ENCODE measurements at regions not wholly inside any gene's neighbourhood (a gene's known extent, or its start where the extent isn't known, plus 50 kb on each side); places are given as distances from the start of the nearest gene placed in this dataset.

DNA sequence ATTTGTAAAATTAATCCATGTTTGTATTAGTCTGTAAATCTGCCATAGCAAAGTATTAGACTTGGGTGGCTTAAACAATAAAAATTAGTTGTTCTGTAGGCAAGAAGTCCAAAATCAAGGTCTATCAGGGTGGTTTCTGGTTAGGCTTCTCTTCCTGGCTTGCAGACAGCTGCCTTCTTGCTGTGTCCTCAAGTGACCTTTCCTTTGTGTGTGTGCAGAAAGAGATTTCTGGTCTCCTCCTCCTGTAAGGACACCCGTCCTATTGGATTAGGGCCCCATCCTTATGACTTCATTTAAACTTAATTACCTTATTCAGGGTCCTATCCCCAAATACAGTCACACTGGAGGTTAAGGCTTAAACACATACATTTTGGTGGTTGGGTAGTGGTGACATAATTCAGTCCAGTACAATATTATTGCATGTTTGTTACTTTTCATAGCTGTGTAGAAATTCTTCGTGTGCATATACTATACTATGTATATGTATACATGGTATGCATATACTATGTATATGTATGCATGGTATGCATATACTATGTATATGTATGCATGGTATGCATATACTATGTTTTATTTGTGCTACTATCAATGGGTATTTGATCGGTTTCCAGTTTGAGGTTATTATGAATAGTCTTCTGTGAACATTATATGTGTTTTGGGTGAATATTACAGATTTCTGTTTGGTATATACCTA, 57.9 kb upstream of the RNU6-1 start (continued):
- TF ChIP-seq, protein P1, sequence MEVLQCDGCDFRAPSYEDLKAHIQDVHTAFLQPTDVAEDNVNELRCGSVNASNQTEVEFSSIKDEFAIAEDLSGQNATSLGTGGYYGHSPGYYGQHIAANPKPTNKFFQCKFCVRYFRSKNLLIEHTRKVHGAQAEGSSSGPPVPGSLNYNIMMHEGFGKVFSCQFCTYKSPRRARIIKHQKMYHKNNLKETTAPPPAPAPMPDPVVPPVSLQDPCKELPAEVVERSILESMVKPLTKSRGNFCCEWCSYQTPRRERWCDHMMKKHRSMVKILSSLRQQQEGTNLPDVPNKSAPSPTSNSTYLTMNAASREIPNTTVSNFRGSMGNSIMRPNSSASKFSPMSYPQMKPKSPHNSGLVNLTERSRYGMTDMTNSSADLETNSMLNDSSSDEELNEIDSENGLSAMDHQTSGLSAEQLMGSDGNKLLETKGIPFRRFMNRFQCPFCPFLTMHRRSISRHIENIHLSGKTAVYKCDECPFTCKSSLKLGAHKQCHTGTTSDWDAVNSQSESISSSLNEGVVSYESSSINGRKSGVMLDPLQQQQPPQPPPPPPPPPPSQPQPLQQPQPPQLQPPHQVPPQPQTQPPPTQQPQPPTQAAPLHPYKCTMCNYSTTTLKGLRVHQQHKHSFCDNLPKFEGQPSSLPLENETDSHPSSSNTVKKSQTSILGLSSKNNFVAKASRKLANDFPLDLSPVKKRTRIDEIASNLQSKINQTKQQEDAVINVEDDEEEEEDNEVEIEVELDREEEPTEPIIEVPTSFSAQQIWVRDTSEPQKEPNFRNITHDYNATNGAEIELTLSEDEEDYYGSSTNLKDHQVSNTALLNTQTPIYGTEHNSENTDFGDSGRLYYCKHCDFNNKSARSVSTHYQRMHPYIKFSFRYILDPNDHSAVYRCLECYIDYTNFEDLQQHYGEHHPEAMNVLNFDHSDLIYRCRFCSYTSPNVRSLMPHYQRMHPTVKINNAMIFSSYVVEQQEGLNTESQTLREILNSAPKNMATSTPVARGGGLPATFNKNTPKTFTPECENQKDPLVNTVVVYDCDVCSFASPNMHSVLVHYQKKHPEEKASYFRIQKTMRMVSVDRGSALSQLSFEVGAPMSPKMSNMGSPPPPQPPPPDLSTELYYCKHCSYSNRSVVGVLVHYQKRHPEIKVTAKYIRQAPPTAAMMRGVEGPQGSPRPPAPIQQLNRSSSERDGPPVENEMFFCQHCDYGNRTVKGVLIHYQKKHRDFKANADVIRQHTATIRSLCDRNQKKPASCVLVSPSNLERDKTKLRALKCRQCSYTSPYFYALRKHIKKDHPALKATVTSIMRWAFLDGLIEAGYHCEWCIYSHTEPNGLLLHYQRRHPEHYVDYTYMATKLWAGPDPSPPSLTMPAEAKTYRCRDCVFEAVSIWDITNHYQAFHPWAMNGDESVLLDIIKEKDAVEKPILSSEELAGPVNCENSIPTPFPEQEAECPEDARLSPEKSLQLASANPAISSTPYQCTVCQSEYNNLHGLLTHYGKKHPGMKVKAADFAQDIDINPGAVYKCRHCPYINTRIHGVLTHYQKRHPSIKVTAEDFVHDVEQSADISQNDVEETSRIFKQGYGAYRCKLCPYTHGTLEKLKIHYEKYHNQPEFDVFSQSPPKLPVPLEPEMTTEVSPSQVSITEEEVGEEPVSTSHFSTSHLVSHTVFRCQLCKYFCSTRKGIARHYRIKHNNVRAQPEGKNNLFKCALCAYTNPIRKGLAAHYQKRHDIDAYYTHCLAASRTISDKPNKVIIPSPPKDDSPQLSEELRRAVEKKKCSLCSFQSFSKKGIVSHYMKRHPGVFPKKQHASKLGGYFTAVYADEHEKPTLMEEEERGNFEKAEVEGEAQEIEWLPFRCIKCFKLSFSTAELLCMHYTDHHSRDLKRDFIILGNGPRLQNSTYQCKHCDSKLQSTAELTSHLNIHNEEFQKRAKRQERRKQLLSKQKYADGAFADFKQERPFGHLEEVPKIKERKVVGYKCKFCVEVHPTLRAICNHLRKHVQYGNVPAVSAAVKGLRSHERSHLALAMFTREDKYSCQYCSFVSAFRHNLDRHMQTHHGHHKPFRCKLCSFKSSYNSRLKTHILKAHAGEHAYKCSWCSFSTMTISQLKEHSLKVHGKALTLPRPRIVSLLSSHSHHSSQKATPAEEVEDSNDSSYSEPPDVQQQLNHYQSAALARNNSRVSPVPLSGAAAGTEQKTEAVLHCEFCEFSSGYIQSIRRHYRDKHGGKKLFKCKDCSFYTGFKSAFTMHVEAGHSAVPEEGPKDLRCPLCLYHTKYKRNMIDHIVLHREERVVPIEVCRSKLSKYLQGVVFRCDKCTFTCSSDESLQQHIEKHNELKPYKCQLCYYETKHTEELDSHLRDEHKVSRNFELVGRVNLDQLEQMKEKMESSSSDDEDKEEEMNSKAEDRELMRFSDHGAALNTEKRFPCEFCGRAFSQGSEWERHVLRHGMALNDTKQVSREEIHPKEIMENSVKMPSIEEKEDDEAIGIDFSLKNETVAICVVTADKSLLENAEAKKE (CRISPR knock-in tag; IDR thresholded peaks at IDR 0.05) = no peak
- TF ChIP-seq JUNB (IDR thresholded peaks at IDR 0.05; ENCODE audit: unreplicated experiment) (no peak), CREB1 (CRISPR knock-in tag; IDR thresholded peaks at IDR 0.05; ENCODE audit: low read depth) (no peak), NANOG (IDR thresholded peaks at IDR 0.05; ENCODE audit: borderline replicate concordance) (no peak)

DNA sequence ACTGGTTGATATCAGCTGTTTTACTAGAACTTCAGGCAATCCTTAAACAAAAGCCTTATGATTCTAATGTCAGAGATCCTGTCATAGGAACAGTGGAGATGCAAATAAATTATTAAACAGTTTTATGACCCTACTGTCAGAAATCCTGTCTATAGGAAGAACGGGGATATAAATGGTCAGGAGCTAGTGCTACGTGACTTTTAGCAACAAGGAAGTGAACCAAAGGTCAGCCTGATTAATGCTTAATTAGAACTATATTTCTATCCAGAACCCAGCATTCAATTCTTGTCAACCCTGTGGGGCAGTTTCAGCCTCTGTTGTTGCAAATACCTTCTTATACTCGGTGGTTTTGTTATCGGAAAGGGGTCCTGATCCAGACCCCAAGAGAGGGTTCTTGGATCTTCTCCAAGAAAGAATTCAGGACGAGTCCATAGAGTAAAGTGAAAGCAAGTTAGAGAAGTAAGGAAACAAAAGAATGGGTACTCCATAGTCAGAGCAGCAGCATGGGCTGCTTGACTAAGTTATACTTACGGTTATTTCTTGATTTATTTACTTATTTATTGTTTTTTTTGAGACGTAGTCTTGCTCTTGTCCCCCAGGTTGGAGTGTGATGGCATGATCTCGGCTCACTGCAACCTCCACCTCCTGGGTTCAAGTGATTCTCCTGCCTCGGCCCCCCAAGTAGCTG, 59.9 kb upstream of the RNU6-1 start:
- no peaks in the 10 kb centered on the region for H4K20me1 ChIP-seq (replicated peaks; ENCODE audit: insufficient read depth)
- Mint-ChIP-seq H3K27me3 (ENCODE audit: insufficient read depth, low read depth, poor library complexity) (peaks cover 8% of the 10 kb centered on the region), H3K9me3 (peaks cover 18% of the 10 kb centered on the region), H3K27ac (no peak overlapping the region), H3K36me3 (ENCODE audit: low read depth) (peaks cover 18% of the 10 kb centered on the region; the same call in 2 of the 3 replicates), H3K4me1 (peaks cover 9% of the 10 kb centered on the region; the same call in 2 of the 3 replicates), H3K4me3 (no peak overlapping the region)
- peak overlapping the region; percentile 24; the same call in 1 of the 2 replicates for H2AFZ ChIP-seq
- no peaks in the 10 kb centered on the region for H3F3A ChIP-seq (replicated peaks; ENCODE audit: low read depth)
- H3K79me2 ChIP-seq (replicated peaks; ENCODE audit: insufficient read depth) = no peaks in the 10 kb centered on the region
- DNase-seq (ENCODE audit: low spot score) (no peak), ATAC-seq (no peak)
- no peaks in the 10 kb centered on the region for H3K36me3 ChIP-seq (ENCODE audit: insufficient read depth)
- H3K27me3 ChIP-seq (ENCODE audit: insufficient read depth) = no peaks in the 10 kb centered on the region
- no peak overlapping the region for H3K4me3 ChIP-seq
- no peak overlapping the region for H3K27ac ChIP-seq (ENCODE audit: low read depth)
- H3K4me1 ChIP-seq (ENCODE audit: insufficient read depth) = peaks cover 8% of the 10 kb centered on the region; the same call in 1 of the 2 replicates
- H3K4me2 ChIP-seq = no peak overlapping the region
- peaks cover 5% of the 10 kb centered on the region; the same call in 1 of the 2 replicates for H3K9me2 ChIP-seq (ENCODE audit: insufficient read depth)
- no peak for TF ChIP-seq CREB1 (CRISPR knock-in tag; IDR thresholded peaks at IDR 0.05; ENCODE audit: low read depth)
- TF ChIP-seq, protein P2, sequence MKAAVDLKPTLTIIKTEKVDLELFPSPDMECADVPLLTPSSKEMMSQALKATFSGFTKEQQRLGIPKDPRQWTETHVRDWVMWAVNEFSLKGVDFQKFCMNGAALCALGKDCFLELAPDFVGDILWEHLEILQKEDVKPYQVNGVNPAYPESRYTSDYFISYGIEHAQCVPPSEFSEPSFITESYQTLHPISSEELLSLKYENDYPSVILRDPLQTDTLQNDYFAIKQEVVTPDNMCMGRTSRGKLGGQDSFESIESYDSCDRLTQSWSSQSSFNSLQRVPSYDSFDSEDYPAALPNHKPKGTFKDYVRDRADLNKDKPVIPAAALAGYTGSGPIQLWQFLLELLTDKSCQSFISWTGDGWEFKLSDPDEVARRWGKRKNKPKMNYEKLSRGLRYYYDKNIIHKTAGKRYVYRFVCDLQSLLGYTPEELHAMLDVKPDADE (IDR thresholded peaks at IDR 0.05) = no peak
- TF ChIP-seq ZNF331 (CRISPR knock-in tag; IDR thresholded peaks at IDR 0.05; ENCODE audit: low read depth) = no peak
- no peak for TF ChIP-seq POLR2AphosphoS5 (IDR thresholded peaks at IDR 0.05; ENCODE audit: low read depth)
- TF ChIP-seq EZH2phosphoT487 (IDR thresholded peaks at IDR 0.05; ENCODE audit: unreplicated experiment) = no peak
- no peak for TF ChIP-seq ZNF114 (CRISPR knock-in tag; IDR thresholded peaks at IDR 0.05)
- TF ChIP-seq JUNB (IDR thresholded peaks at IDR 0.05; ENCODE audit: unreplicated experiment) = no peak
